SH-SY5Y (cell line): ENCODE measurements at regions not wholly inside any gene's neighbourhood (a gene's known extent, or its start where the extent isn't known, plus 50 kb on each side); places are given as distances from the start of the nearest gene placed in this dataset.

Experiments used
- GATA2 ChIP-seq: IDR thresholded peaks from 2 replicates; pipeline ENCODE4 v1.6.1; 2011; ENCODE audit warnings: mild to moderate bottlenecking, low read depth, low read length
- GATA3 ChIP-seq: IDR thresholded peaks from 2 replicates; pipeline ENCODE4 v1.6.1; 2011; ENCODE audit warnings: low read depth, mild to moderate bottlenecking, low read length, moderate library complexity

- TF ChIP-seq GATA2: no peak
Measured at GRCh38 chr3:165716592-165716991, 120.6 kb downstream of the BCHE start.

- no peak for TF ChIP-seq GATA2
- no peak for TF ChIP-seq GATA3
Measured at GRCh38 chr3:165713479-165713878, 123.7 kb downstream of the BCHE start.

- TF ChIP-seq GATA2: no peak
- TF ChIP-seq GATA3: no peak
Measured at GRCh38 chr3:165712382-165712781, 124.8 kb downstream of the BCHE start.

GRCh38 chr3:165697910-165698309 lies 139.3 kb downstream of the BCHE start:
- TF ChIP-seq GATA2: no peak
- no peak for TF ChIP-seq GATA3

DNA sequence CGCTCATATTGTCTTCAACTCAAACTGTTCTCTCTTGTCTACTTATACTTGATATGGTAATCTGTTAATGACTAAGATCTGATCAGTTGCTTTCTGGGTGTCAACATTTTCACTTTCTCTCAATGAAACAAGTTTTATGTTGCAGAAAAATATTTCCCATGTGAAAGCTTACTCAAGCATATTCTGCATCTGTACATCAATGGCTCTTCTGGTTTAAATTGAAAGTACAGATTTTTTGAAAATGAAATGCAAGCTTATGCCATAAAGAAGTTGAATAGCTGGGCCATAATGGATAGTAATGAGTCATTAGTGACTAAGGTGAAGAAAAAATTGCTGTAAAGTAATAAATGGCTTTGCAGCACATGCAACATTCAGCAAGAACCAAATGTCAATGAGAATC lies 140.7 kb downstream of the BCHE start:
- no peak for TF ChIP-seq GATA3
- TF ChIP-seq GATA2: no peak

DNA sequence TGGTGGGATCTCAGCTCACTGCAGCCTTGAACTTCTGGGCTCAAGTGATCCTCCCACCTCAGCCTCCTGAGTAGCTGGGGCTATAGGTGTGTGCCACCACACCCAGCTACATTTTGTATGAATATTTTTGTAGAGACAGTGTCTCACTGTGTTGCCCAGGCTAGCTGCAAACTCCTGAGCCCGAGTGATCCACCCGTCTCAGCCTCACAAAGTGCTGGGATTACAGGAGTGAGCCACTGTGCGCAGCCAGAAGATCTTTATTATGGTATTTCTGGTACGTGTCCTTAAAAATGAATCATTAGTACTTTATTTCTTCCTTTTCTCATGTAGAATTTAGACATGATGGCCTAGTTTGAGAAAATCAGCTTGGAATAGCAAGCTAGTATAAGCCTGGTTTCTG lies 153.3 kb downstream of the BCHE start:
- TF ChIP-seq GATA3: no peak
- TF ChIP-seq GATA2: no peak

DNA sequence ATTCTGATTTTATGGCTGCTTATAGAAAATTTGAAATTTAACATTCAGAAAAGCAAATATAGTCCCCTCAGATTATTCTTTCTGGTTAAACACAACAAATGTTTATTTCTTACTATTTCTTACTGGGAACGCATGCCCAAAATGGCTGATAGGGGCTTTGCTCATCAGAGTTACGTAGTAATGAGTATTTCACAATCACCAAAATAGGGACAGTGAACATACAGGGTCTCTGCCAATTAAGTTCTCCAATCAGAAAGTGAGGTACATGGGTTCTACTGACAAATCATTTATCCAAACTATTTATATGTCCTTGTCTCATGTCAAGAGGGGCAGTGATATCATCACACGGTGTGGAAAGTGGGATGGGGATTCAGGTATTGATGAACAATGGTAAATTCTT lies 154.5 kb downstream of the BCHE start:
- TF ChIP-seq GATA2 (no peak), GATA3 (no peak)

DNA sequence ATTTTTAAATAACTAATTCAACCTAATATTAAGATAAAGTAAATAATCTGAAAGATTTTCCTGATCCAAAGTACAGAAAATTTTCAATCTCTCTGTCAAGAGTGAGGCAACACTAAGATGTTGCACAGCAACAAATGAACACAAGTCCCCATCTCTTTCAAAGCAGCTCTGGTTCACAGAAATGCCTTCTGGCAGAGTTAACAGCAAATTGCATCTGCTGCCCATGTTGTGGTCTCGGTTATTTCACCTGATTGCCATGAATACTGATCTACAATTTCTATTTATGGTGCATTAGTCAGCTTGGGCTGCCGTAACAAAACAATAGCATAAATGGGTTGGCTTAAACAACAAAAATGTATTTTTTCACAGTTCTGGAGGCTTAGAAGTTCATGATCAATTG lies 167.3 kb downstream of the BCHE start:
- TF ChIP-seq GATA2 (no peak), GATA3 (no peak)

DNA sequence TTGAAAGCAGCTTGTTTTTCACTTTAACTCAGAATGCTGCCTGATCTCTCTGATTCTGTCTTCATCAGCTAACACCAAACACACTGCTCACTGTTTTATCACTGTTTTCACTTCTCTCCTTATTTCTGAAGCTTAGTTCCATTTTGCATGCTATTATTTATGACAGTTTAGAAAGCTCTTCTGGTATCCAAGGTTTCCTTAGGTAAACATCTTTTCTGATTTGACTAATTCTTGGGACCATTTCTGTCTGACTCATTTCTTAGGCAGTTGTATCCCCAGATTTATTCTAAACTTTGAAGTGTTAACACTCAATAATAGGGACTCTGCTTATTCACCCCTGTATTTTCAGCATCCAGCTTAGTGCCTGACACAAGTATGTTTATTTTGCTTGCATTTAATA lies 167.7 kb downstream of the BCHE start:
- no peak for TF ChIP-seq GATA2
- TF ChIP-seq GATA3: no peak

DNA sequence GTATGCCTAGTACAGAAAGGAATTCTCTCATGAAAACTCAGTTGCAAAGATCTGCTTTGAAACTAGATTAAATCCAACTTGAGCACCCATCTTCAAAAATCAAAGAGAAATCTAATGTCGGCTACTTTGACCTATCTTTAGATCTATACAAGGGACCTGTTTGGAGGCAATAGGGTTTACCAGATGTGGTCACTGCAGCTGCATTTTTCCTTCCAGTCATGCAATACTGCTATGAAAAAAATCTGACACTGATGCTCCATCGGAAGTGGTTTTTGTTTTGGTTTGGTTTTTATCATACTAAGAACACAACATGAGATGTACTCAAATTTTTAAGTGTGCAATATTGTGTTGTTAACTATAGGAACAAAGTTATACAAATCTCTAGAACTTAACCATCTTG lies 169.5 kb downstream of the BCHE start:
- TF ChIP-seq GATA3: no peak
- TF ChIP-seq GATA2: no peak

- TF ChIP-seq GATA2 (no peak), GATA3 (no peak)
Measured at GRCh38 chr3:165658027-165658426, 179.2 kb downstream of the BCHE start.

DNA sequence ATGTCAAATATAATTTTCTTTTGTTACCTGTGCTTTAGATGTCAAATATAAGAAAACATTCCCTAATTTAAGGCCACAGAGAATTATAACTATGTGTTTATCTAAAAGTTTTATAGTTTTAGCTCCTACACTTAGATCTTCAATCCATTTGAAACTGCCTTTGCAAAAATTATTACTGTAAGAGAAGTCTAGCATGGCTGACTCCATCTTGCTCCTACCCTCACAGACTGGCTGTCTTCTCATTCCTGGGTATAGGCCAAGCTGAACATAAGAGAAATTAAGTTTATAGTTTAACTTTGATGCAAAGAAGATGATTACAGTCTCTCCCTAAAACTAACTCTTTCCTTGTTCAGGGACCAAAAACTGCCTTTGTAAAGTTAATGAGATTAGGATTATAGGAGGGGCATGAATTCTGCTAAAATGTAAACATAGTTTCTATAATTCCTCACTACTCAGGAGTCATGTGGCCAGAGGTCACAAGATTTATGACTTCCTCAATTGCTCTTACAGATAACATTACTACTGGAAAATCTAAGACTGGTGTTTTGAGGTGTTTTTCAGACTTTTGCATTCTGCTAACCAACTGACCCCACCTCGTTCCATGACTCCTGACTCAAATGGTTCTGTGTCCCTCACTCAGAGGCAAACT lies 184.0 kb downstream of the BCHE start:
- TF ChIP-seq GATA2: no peak
- TF ChIP-seq GATA3: no peak

GRCh38 chr3:165645191-165645590 lies 192.0 kb downstream of the BCHE start:
- TF ChIP-seq GATA2 (no peak), GATA3 (no peak)

DNA sequence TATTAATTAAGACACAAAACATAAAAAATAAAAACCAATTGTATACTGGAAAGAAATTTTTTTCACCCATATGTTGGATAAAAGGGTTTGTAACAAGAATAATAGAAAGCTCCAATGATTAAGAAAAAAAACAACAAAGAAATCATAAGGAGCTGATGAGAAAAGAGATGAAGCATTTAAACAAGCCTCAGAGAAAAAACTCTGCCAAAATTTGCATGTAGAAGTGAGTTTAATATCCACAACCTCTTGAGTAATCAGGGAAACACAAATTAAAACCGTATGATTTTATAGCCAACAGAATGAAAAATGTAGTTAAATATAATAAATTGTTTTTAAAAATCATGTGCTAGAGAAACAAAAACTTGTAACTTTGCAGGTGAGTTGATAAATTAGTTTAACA lies 192.9 kb downstream of the BCHE start:
- TF ChIP-seq GATA2: no peak

DNA sequence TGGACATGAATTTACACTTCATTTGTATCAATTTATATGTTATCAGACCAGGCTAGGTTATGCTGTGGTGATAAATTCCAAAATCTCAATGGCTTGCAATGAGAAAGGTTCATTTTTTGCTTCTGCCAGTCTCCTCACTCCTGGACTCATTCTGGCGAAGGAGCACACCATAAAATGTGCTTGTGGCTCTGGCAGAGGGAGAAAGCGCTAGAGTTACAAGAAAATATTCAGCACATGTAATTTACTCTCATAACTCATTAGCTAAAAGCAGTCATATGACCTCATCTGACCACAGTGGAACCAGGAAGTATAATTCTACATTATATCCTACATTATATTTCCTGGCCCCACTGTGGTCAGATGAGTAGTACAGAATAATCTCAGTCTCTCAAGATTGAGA lies 193.8 kb downstream of the BCHE start:
- TF ChIP-seq GATA3 (no peak), GATA2 (no peak)

GRCh38 chr3:165642761-165643420 lies 194.3 kb downstream of the BCHE start:
- TF ChIP-seq GATA2: no peak
- TF ChIP-seq GATA3: no peak
